ENCODE measurements at regions not wholly inside any gene's neighbourhood (a gene's known extent, or its start where the extent isn't known, plus 50 kb on each side); places are given as distances from the start of the nearest gene placed in this dataset.

GRCh38 chr3:124659175-124659574, 71.1 kb upstream of the UMPS start:
- Histone ChIP-seq H3K9ac (ENCODE audit: low read length) (no peak overlapping the region), H3K4me3 (ENCODE audit: low read depth in 1 of 2, low read length in 2 of 2) (no peak overlapping the region), H3K36me3 (ENCODE audit: insufficient read depth, low read length) (no peaks in the 10 kb centered on the region), H3K27me3 (ENCODE audit: control insufficient read depth in 1 of 2, insufficient read depth in 2 of 2, low read length in 2 of 2) (no peaks in the 10 kb centered on the region), H3K27ac (ENCODE audit: low read depth, low read length) (no peak overlapping the region), H3K9me3 (ENCODE audit: low read length) (no peaks in the 10 kb centered on the region), H3K4me1 (ENCODE audit: insufficient read depth, low read length) (no peaks in the 10 kb centered on the region)

GRCh38 chr3:124660599-124660998, 69.7 kb upstream of the UMPS start:
- H3K36me3 ChIP-seq (ENCODE audit: insufficient read depth, low read length), result no peaks in the 10 kb centered on the region

GRCh38 chr3:124663690-124664089, 66.6 kb upstream of the UMPS start:
- no peak overlapping the region for H3K9ac ChIP-seq (ENCODE audit: low read length)
- H3K9me3 ChIP-seq (ENCODE audit: low read length), result no peaks in the 10 kb centered on the region
- no peaks in the 10 kb centered on the region for H3K27me3 ChIP-seq (ENCODE audit: control insufficient read depth in 1 of 2, insufficient read depth in 2 of 2, low read length in 2 of 2)
- no peak overlapping the region for H3K27ac ChIP-seq (ENCODE audit: low read depth, low read length)
- H3K4me1 ChIP-seq (ENCODE audit: insufficient read depth, low read length), result no peaks in the 10 kb centered on the region
- H3K4me3 ChIP-seq (ENCODE audit: low read depth in 1 of 2, low read length in 2 of 2), result no peak overlapping the region
- no peaks in the 10 kb centered on the region for H3K36me3 ChIP-seq (ENCODE audit: insufficient read depth, low read length)

More at GRCh38 chr3:124660599-124660998, 69.7 kb upstream of the UMPS start:
- H3K9ac ChIP-seq (ENCODE audit: low read length), result no peak overlapping the region
- no peaks in the 10 kb centered on the region for H3K9me3 ChIP-seq (ENCODE audit: low read length)
- H3K27me3 ChIP-seq (ENCODE audit: control insufficient read depth in 1 of 2, insufficient read depth in 2 of 2, low read length in 2 of 2), result no peaks in the 10 kb centered on the region
- no peaks in the 10 kb centered on the region for H3K4me1 ChIP-seq (ENCODE audit: insufficient read depth, low read length)
- no peak overlapping the region for H3K27ac ChIP-seq (ENCODE audit: low read depth, low read length)
- no peak overlapping the region for H3K4me3 ChIP-seq (ENCODE audit: low read depth in 1 of 2, low read length in 2 of 2)

GRCh38 chr3:124664804-124665203, 65.4 kb upstream of the UMPS start:
- Histone ChIP-seq H3K4me3 (ENCODE audit: low read depth in 1 of 2, low read length in 2 of 2) (no peak overlapping the region), H3K27ac (ENCODE audit: low read depth, low read length) (no peak overlapping the region), H3K9me3 (ENCODE audit: low read length) (no peaks in the 10 kb centered on the region), H3K36me3 (ENCODE audit: insufficient read depth, low read length) (no peaks in the 10 kb centered on the region), H3K27me3 (ENCODE audit: control insufficient read depth in 1 of 2, insufficient read depth in 2 of 2, low read length in 2 of 2) (no peaks in the 10 kb centered on the region), H3K9ac (ENCODE audit: low read length) (no peak overlapping the region), H3K4me1 (ENCODE audit: insufficient read depth, low read length) (no peaks in the 10 kb centered on the region)

- Histone ChIP-seq H3K27ac (ENCODE audit: low read depth, low read length) (no peak overlapping the region), H3K9me3 (ENCODE audit: low read length) (no peaks in the 10 kb centered on the region), H3K27me3 (ENCODE audit: control insufficient read depth in 1 of 2, insufficient read depth in 2 of 2, low read length in 2 of 2) (no peaks in the 10 kb centered on the region), H3K9ac (ENCODE audit: low read length) (no peak overlapping the region), H3K4me3 (ENCODE audit: low read depth in 1 of 2, low read length in 2 of 2) (no peak overlapping the region), H3K4me1 (ENCODE audit: insufficient read depth, low read length) (no peaks in the 10 kb centered on the region), H3K36me3 (ENCODE audit: insufficient read depth, low read length) (no peaks in the 10 kb centered on the region)
Measured at GRCh38 chr3:124666067-124666466, 64.2 kb upstream of the UMPS start.

GRCh38 chr3:124669470-124669869, 60.8 kb upstream of the UMPS start:
- H3K9me3 ChIP-seq (ENCODE audit: low read length), result no peaks in the 10 kb centered on the region
- no peaks in the 10 kb centered on the region for H3K27me3 ChIP-seq (ENCODE audit: control insufficient read depth in 1 of 2, insufficient read depth in 2 of 2, low read length in 2 of 2)
- H3K9ac ChIP-seq (ENCODE audit: low read length), result no peak overlapping the region
- H3K36me3 ChIP-seq (ENCODE audit: insufficient read depth, low read length), result no peaks in the 10 kb centered on the region
- H3K27ac ChIP-seq (ENCODE audit: low read depth, low read length), result no peak overlapping the region
- H3K4me3 ChIP-seq (ENCODE audit: low read depth in 1 of 2, low read length in 2 of 2), result no peak overlapping the region
- no peaks in the 10 kb centered on the region for H3K4me1 ChIP-seq (ENCODE audit: insufficient read depth, low read length)

GRCh38 chr3:124671106-124671505, 59.1 kb upstream of the UMPS start:
- Histone ChIP-seq H3K27me3 (ENCODE audit: control insufficient read depth in 1 of 2, insufficient read depth in 2 of 2, low read length in 2 of 2) (no peaks in the 10 kb centered on the region), H3K27ac (ENCODE audit: low read depth, low read length) (no peak overlapping the region), H3K4me3 (ENCODE audit: low read depth in 1 of 2, low read length in 2 of 2) (no peak overlapping the region), H3K9me3 (ENCODE audit: low read length) (no peaks in the 10 kb centered on the region), H3K9ac (ENCODE audit: low read length) (no peak overlapping the region), H3K36me3 (ENCODE audit: insufficient read depth, low read length) (no peaks in the 10 kb centered on the region), H3K4me1 (ENCODE audit: insufficient read depth, low read length) (no peaks in the 10 kb centered on the region)

GRCh38 chr3:124674336-124674735, 55.9 kb upstream of the UMPS start:
- no peak overlapping the region for H3K4me3 ChIP-seq (ENCODE audit: low read depth in 1 of 2, low read length in 2 of 2)
- H3K27ac ChIP-seq (ENCODE audit: low read depth, low read length), result no peak overlapping the region
- H3K9me3 ChIP-seq (ENCODE audit: low read length), result no peaks in the 10 kb centered on the region
- no peaks in the 10 kb centered on the region for H3K27me3 ChIP-seq (ENCODE audit: control insufficient read depth in 1 of 2, insufficient read depth in 2 of 2, low read length in 2 of 2)
- H3K4me1 ChIP-seq (ENCODE audit: insufficient read depth, low read length), result no peaks in the 10 kb centered on the region
- H3K36me3 ChIP-seq (ENCODE audit: insufficient read depth, low read length), result no peaks in the 10 kb centered on the region
- no peak overlapping the region for H3K9ac ChIP-seq (ENCODE audit: low read length)

GRCh38 chr3:124676236-124676635, 54.0 kb upstream of the UMPS start:
- H3K9me3 ChIP-seq (ENCODE audit: low read length), result no peaks in the 10 kb centered on the region
- no peak overlapping the region for H3K27ac ChIP-seq (ENCODE audit: low read depth, low read length)
- no peak overlapping the region for H3K4me3 ChIP-seq (ENCODE audit: low read depth in 1 of 2, low read length in 2 of 2)
- no peaks in the 10 kb centered on the region for H3K27me3 ChIP-seq (ENCODE audit: control insufficient read depth in 1 of 2, insufficient read depth in 2 of 2, low read length in 2 of 2)
- H3K36me3 ChIP-seq (ENCODE audit: insufficient read depth, low read length), result no peaks in the 10 kb centered on the region
- H3K4me1 ChIP-seq (ENCODE audit: insufficient read depth, low read length), result no peaks in the 10 kb centered on the region
- no peak overlapping the region for H3K9ac ChIP-seq (ENCODE audit: low read length)

GRCh38 chr3:124679048-124679638, 51.1 kb upstream of the UMPS start:
- no peaks in the 10 kb centered on the region for H3K9me3 ChIP-seq (ENCODE audit: low read length)
- H3K27ac ChIP-seq (ENCODE audit: low read depth, low read length), result no peak overlapping the region
- no peaks in the 10 kb centered on the region for H3K36me3 ChIP-seq (ENCODE audit: insufficient read depth, low read length)
- H3K9ac ChIP-seq (ENCODE audit: low read length), result no peak overlapping the region
- H3K4me3 ChIP-seq (ENCODE audit: low read depth in 1 of 2, low read length in 2 of 2), result no peak overlapping the region
- no peaks in the 10 kb centered on the region for H3K27me3 ChIP-seq (ENCODE audit: control insufficient read depth in 1 of 2, insufficient read depth in 2 of 2, low read length in 2 of 2)
- H3K4me1 ChIP-seq (ENCODE audit: insufficient read depth, low read length), result no peaks in the 10 kb centered on the region

All from muscle layer of colon (tissue), 2 donors.